PC-9 (cell line): ENCODE measurements at regions not wholly inside any gene's neighbourhood (a gene's known extent, or its start where the extent isn't known, plus 50 kb on each side); places are given as distances from the start of the nearest gene placed in this dataset.
A peak's percentile ranks its signal among the peaks of the same experiment; 100 is the strongest.

Source experiments
- BruUV-seq: library from RNA; stranded (reverse); fragments of 400-500 nt; replicated peaks from 2 replicates; lab custom pipeline; 2021; lab: Mats Ljungman, UMichigan
- CTCF ChIA-PET: fragments of 300-600 bp; sonication (Branson Sonifier 250); formaldehyde crosslinking; loops from one replicate; lab custom pipeline; 2022; ENCODE audit warnings: antibody characterized with exemption; lab: Charles Lee
- POLR2A ChIA-PET: fragments of 300-600 bp; sonication (Branson Sonifier 250); formaldehyde crosslinking; loops from one replicate; lab custom pipeline; 2022; ENCODE audit warnings: antibody characterized with exemption; ENCODE audit not compliant: unreplicated experiment; lab: Charles Lee
- DNase-seq, 2 experiments: peaks; one replicate each; pipeline versions ENCODE4 v3.0.0 to v3.0.0-alpha.2; 2015 to 2022; ENCODE audit warnings: mixed read lengths in 1 of 2
- H2AFZ ChIP-seq: fragments of 200-600 bp; sonication (generic); 2 replicates; pipeline ENCODE4 v1.8.1; 2017; ENCODE audit warnings: antibody characterized with exemption
- H3F3A ChIP-seq: fragments of 200-600 bp; sonication (generic); 2 replicates; pipeline ENCODE4 v1.8.1; 2017; ENCODE audit warnings: antibody characterized with exemption, mild to moderate bottlenecking, low read depth; ENCODE audit not compliant: insufficient read depth
- H3K27ac ChIP-seq: fragments of 200-600 bp; sonication (generic); 2 replicates; pipeline ENCODE4 v1.6.1; 2016; ENCODE audit warnings: mixed run types
- H3K27me3 ChIP-seq: fragments of 200-600 bp; sonication (generic); 2 replicates; pipeline ENCODE4 v1.6.1; 2016; ENCODE audit warnings: low read depth, mixed run types; ENCODE audit not compliant: insufficient read depth
- H3K36me3 ChIP-seq: fragments of 200-600 bp; sonication (generic); 2 replicates; pipeline ENCODE4 v1.6.1; 2016; ENCODE audit warnings: low read depth, mixed run types
- H3K4me1 ChIP-seq: fragments of 200-600 bp; sonication (generic); replicated peaks from 2 replicates; pipeline ENCODE4 v1.6.1; 2016; ENCODE audit warnings: mixed run types; ENCODE audit not compliant: insufficient read depth
- H3K4me2 ChIP-seq: fragments of 200-600 bp; sonication (generic); 2 replicates; pipeline ENCODE4 v1.6.1; 2017; ENCODE audit warnings: mixed run types
- H3K4me3 ChIP-seq: fragments of 200-600 bp; sonication (generic); 2 replicates; pipeline ENCODE4 v1.6.1; 2016; ENCODE audit warnings: mixed run types
- H3K79me2 ChIP-seq: fragments of 200-600 bp; sonication (generic); 2 replicates; pipeline ENCODE4 v1.6.1; 2017; ENCODE audit warnings: low read depth, mixed run types
- H3K9me2 ChIP-seq: fragments of 200-600 bp; sonication (generic); 2 replicates; pipeline ENCODE4 v1.8.1; 2017; ENCODE audit warnings: mild to moderate bottlenecking; ENCODE audit not compliant: insufficient read depth
- H3K9me3 ChIP-seq: fragments of 200-600 bp; sonication (generic); 2 replicates; pipeline ENCODE4 v1.8.1; 2016; ENCODE audit warnings: low read depth; ENCODE audit not compliant: insufficient read depth
- H4K20me1 ChIP-seq: fragments of 200-600 bp; sonication (generic); 2 replicates; pipeline ENCODE4 v1.8.1; 2017; ENCODE audit not compliant: insufficient read depth
- CTCF ChIP-seq: fragments of 200-600 bp; sonication (generic); conservative IDR thresholded peaks from 2 replicates; pipeline ENCODE4 v1.6.1; 2017; ENCODE audit warnings: mixed run types, antibody characterized with exemption, mild to moderate bottlenecking, moderate library complexity
- EZH2 ChIP-seq: fragments of 200-600 bp; sonication (generic); IDR thresholded peaks from 2 replicates; pipeline ENCODE4 v1.8.0; 2017; ENCODE audit warnings: antibody characterized with exemption, low read depth
- intact Hi-C: fragments of 100-400 bp; cut with micrococcal nuclease; formaldehyde crosslinking; loops from one replicate; pipeline ENCODE4 v1.10.0; 2022; ENCODE audit not compliant: unreplicated experiment

DNA sequence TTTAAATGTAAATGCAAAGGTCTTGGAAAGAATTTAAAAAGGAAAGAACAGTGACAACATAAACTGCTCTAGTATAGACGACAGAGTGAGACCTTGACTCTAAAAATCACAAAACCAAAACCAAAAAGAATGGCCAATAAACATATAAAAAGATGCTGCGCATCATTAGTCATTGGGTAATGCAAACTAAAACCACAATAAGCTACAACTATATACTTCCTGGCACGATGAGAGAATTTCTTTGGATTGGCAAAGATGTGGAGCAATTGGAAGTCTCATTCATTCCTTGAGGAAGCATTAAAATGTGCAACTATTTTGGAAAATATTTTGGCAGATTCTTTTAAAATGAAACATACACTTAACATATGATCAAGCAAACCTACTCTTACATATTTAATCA, 98.7 kb upstream of the ZPLD1 start:
- H3K9me2 ChIP-seq: no peaks in the 10 kb centered on the region
- no peak overlapping the region for H3K4me2 ChIP-seq
- no peak overlapping the region for H3K27ac ChIP-seq
- no peak overlapping the region for H3K4me3 ChIP-seq
- intact Hi-C loops: no loop called here
- H2AFZ ChIP-seq: no peak overlapping the region
- H3K79me2 ChIP-seq: no peaks in the 10 kb centered on the region
- no peaks in the 10 kb centered on the region for H4K20me1 ChIP-seq
- no peaks in the 10 kb centered on the region for H3F3A ChIP-seq
- H3K9me3 ChIP-seq: no peaks in the 10 kb centered on the region
- H3K27me3 ChIP-seq: no peaks in the 10 kb centered on the region
- BruUV-seq: no TSS peak
- H3K36me3 ChIP-seq: no peaks in the 10 kb centered on the region
- ChIA-PET POLR2A (no interaction called here), CTCF (no interaction called here)
- TF ChIP-seq EZH2 (no peak), CTCF (no peak)
- no peak for DNase-seq
- H3K4me1 ChIP-seq: no peaks in the 10 kb centered on the region

DNA sequence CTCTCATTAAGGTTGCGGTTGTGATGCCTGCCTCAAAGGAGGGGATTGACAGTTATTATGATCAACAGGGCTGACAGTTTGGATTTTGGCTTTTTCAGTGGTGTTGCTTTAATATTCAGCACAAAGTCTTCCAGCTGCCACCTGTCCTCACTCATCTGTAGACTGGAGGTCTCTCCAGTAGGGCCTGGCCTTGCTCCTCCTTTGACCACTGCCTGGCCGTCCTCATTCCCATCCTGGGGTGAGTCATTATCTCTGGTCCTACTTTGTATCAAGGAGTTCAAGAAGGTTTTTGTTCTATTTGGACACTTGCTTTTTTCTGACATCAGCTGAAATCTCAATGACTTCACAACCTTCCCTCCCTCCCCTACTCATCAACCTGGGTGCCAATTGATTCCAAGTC, 95.1 kb upstream of the ZPLD1 start:
- H4K20me1 ChIP-seq: no peaks in the 10 kb centered on the region
- no peak overlapping the region for H3K4me3 ChIP-seq
- no peaks in the 10 kb centered on the region for H3K27me3 ChIP-seq
- no peak overlapping the region for H3K27ac ChIP-seq
- no TSS peak for BruUV-seq
- no peak for TF ChIP-seq EZH2
- TF ChIP-seq CTCF: no peak
- H3F3A ChIP-seq: no peaks in the 10 kb centered on the region
- no peaks in the 10 kb centered on the region for H3K79me2 ChIP-seq
- no peak for DNase-seq
- H3K4me1 ChIP-seq: no peaks in the 10 kb centered on the region
- no peaks in the 10 kb centered on the region for H3K36me3 ChIP-seq
- no peak overlapping the region for H2AFZ ChIP-seq
- H3K9me2 ChIP-seq: no peaks in the 10 kb centered on the region
- H3K9me3 ChIP-seq: no peaks in the 10 kb centered on the region
- intact Hi-C loops: no loop called here
- H3K4me2 ChIP-seq: no peak overlapping the region
- ChIA-PET CTCF (no interaction called here), POLR2A (interaction anchor here (0.6 to 0.7 kb wide), 3 partner anchors 17 to 615 kb away, joined by 3 to 7 read pairs (median 3); partner anchors contain the start of gene CEP97)

- Histone ChIP-seq H3K9me2 (no peaks in the 10 kb centered on the region), H3K4me2 (no peak overlapping the region), H3F3A (no peaks in the 10 kb centered on the region), H3K4me1 (no peaks in the 10 kb centered on the region), H3K4me3 (no peak overlapping the region), H3K9me3 (no peaks in the 10 kb centered on the region; the same call in 1 of the 2 replicates), H3K36me3 (no peaks in the 10 kb centered on the region), H2AFZ (0 out of 2 replicates have a peak overlapping the region, but pooled peaks have one; percentile 26), H4K20me1 (no peaks in the 10 kb centered on the region), H3K79me2 (no peaks in the 10 kb centered on the region), H3K27ac (no peak overlapping the region), H3K27me3 (no peaks in the 10 kb centered on the region)
- POLR2A ChIA-PET: no interaction called here
- no TSS peak for BruUV-seq
- intact Hi-C loops: loop anchor here (2.0 kb wide), 1 partner anchor 36 kb away; no protein-coding TSS in a partner anchor
- CTCF ChIA-PET: no interaction called here
- no peak for TF ChIP-seq EZH2
- TF ChIP-seq CTCF: no peak
- no peak for DNase-seq
Measured at GRCh38 chr3:102346897-102347296, 87.9 kb upstream of the ZPLD1 start.
